Suprapubic skin (tissue), 4 donors: ENCODE measurements at regions not wholly inside any gene's neighbourhood (a gene's known extent, or its start where the extent isn't known, plus 50 kb on each side); places are given as distances from the start of the nearest gene placed in this dataset.
"Not testable (repeated sequence)": the region's sequence is repeated elsewhere in the genome, so short reads cannot be mapped to it uniquely, and the experiment has no call there.

Experiments
- DNase-seq, 2 donors: peaks; one replicate each; pipeline ENCODE4 v3.0.0-alpha.2; 2019; ENCODE audit warnings: low spot score in 2 of 2
- H3K27ac ChIP-seq: fragments of 200-600 bp; sonication (generic); one replicate; pipeline ENCODE4 v1.5.1; 2019
- H3K27me3 ChIP-seq: fragments of 200-600 bp; sonication (generic); one replicate; pipeline ENCODE4 v1.5.1; 2019
- H3K36me3 ChIP-seq: fragments of 200-600 bp; sonication (generic); one replicate; pipeline ENCODE4 v1.5.1; 2019
- H3K4me1 ChIP-seq: fragments of 200-600 bp; sonication (generic); one replicate; pipeline ENCODE4 v1.5.1; 2019
- H3K4me3 ChIP-seq: fragments of 200-600 bp; sonication (generic); one replicate; pipeline ENCODE4 v1.5.1; 2019; ENCODE audit warnings: mild to moderate bottlenecking
- H3K9me3 ChIP-seq: fragments of 200-600 bp; sonication (generic); one replicate; pipeline ENCODE4 v1.5.1; 2019
- CTCF ChIP-seq, 2 donors: fragments of 200-600 bp in 1 of 2; fragments of 450-650 bp in 1 of 2; sonication (generic) in 1 of 2; IDR thresholded peaks; one replicate each; pipeline ENCODE4 v1.5.1; 2016 to 2019; ENCODE audit warnings: antibody characterized with exemption in 2 of 2, mild to moderate bottlenecking in 1 of 2, moderate library complexity in 1 of 2
- EP300 ChIP-seq: sonication (generic); formaldehyde crosslinking; IDR thresholded peaks from one replicate; pipeline ENCODE4 v1.6.1; 2017; ENCODE audit warnings: antibody characterized with exemption
- POLR2A ChIP-seq, 2 donors: fragments of 450-650 bp; IDR thresholded peaks; one replicate each; pipeline ENCODE4 v1.6.1; 2017; ENCODE audit warnings: antibody characterized with exemption in 2 of 2, mild to moderate bottlenecking in 2 of 2, moderate library complexity in 2 of 2
- POLR2AphosphoS5 ChIP-seq, 3 donors: sonication (generic); formaldehyde crosslinking; IDR thresholded peaks; one replicate each; pipeline ENCODE4 v1.6.1; 2017; ENCODE audit warnings: antibody characterized with exemption in 3 of 3
- WGBS: methylation state at CpG from one replicate; pipeline ENCODE4 v1.1.5; 2018; 5-methylcytosine and 5-hydroxymethylcytosine counted together

GRCh38 chr12:61291647-61292046 lies 968.6 kb upstream of the USP15 start:
- Histone ChIP-seq H3K27ac (no peak overlapping the region), H3K4me3 (no peak overlapping the region), H3K4me1 (no peaks in the 10 kb centered on the region), H3K9me3 (peaks cover 9% of the 10 kb centered on the region), H3K27me3 (no peaks in the 10 kb centered on the region), H3K36me3 (no peaks in the 10 kb centered on the region)
- WGBS, result 76% methylated on average over 2 of the region's 2 CpGs
- TF ChIP-seq EP300, result no peak
- no peak for TF ChIP-seq POLR2A (IDR thresholded peaks at IDR 0.05)
- no peak for TF ChIP-seq CTCF (IDR thresholded peaks at IDR 0.05)
- no peak for TF ChIP-seq POLR2AphosphoS5 (IDR thresholded peaks at IDR 0.05)
- no peak for DNase-seq

- not testable (repeated sequence) for H3K27ac ChIP-seq, H3K9me3 ChIP-seq, H3K4me3 ChIP-seq, H3K4me1 ChIP-seq, H3K36me3 ChIP-seq, DNase-seq, H3K27me3 ChIP-seq
- 95% methylated on average over 6 of the region's 13 CpGs for WGBS
These were observed 966.2 kb upstream of the USP15 start for GRCh38 chr12:61294011-61294410.

- WGBS, result 92% methylated on average over 2 of the region's 2 CpGs
- Histone ChIP-seq H3K4me1 (no peaks in the 10 kb centered on the region), H3K27ac (no peak overlapping the region), H3K27me3 (no peaks in the 10 kb centered on the region), H3K36me3 (no peaks in the 10 kb centered on the region), H3K9me3 (no peaks in the 10 kb centered on the region), H3K4me3 (no peak overlapping the region)
- no peak for DNase-seq
- TF ChIP-seq CTCF (IDR thresholded peaks at IDR 0.05) (no peak), POLR2AphosphoS5 (IDR thresholded peaks at IDR 0.05) (no peak), POLR2A (IDR thresholded peaks at IDR 0.05) (no peak), EP300 (no peak)
These were observed 958.4 kb upstream of the USP15 start for GRCh38 chr12:61301817-61302216.

- Histone ChIP-seq H3K4me1 (no peaks in the 10 kb centered on the region), H3K4me3 (no peak overlapping the region), H3K36me3 (no peaks in the 10 kb centered on the region), H3K27ac (no peak overlapping the region), H3K9me3 (no peaks in the 10 kb centered on the region), H3K27me3 (no peaks in the 10 kb centered on the region)
- TF ChIP-seq CTCF (IDR thresholded peaks at IDR 0.05) (no peak), POLR2A (IDR thresholded peaks at IDR 0.05) (no peak), POLR2AphosphoS5 (IDR thresholded peaks at IDR 0.05) (no peak), EP300 (no peak)
- WGBS, result 85% methylated on average over 4 of the region's 4 CpGs
- no peak for DNase-seq
These were observed 957.9 kb upstream of the USP15 start for GRCh38 chr12:61302282-61302681.

- 79% methylated on average over 2 of the region's 2 CpGs for WGBS
- Histone ChIP-seq H3K36me3 (no peaks in the 10 kb centered on the region), H3K4me1 (no peaks in the 10 kb centered on the region), H3K27me3 (no peaks in the 10 kb centered on the region), H3K4me3 (no peak overlapping the region), H3K27ac (no peak overlapping the region), H3K9me3 (no peaks in the 10 kb centered on the region)
- no peak for TF ChIP-seq CTCF (IDR thresholded peaks at IDR 0.05)
- no peak for TF ChIP-seq POLR2AphosphoS5 (IDR thresholded peaks at IDR 0.05)
- TF ChIP-seq EP300, result no peak
- TF ChIP-seq POLR2A (IDR thresholded peaks at IDR 0.05), result no peak
- no peak for DNase-seq
These were observed 952.0 kb upstream of the USP15 start for GRCh38 chr12:61308220-61308619.

- H3K27me3 ChIP-seq, result no peaks in the 10 kb centered on the region
- DNase-seq, result no peak
- no peak for TF ChIP-seq CTCF (IDR thresholded peaks at IDR 0.05)
- TF ChIP-seq POLR2A (IDR thresholded peaks at IDR 0.05), result no peak
- no peak for TF ChIP-seq EP300
- no peak for TF ChIP-seq POLR2AphosphoS5 (IDR thresholded peaks at IDR 0.05)
- no peaks in the 10 kb centered on the region for H3K4me1 ChIP-seq
- no peaks in the 10 kb centered on the region for H3K36me3 ChIP-seq
- H3K9me3 ChIP-seq, result no peaks in the 10 kb centered on the region
- H3K4me3 ChIP-seq, result no peak overlapping the region
- H3K27ac ChIP-seq, result no peak overlapping the region
These were observed 948.8 kb upstream of the USP15 start for GRCh38 chr12:61311413-61311812.
